ENCODE measurements at regions not wholly inside any gene's neighbourhood (a gene's known extent, or its start where the extent isn't known, plus 50 kb on each side); places are given as distances from the start of the nearest gene placed in this dataset.

GRCh38 chr1:208533746-208534598, 289.8 kb upstream of the PLXNA2 start:
- DNase-seq = no peak
- Mint-ChIP-seq H3K27me3 (ENCODE audit: insufficient read depth, unreplicated experiment) (peaks cover 29% of the 10 kb centered on the region), H3K9me3 (ENCODE audit: unreplicated experiment) (no peaks in the 10 kb centered on the region), H3K4me1 (ENCODE audit: low read depth, unreplicated experiment) (no peaks in the 10 kb centered on the region), H3K4me3 (ENCODE audit: unreplicated experiment) (no peak overlapping the region), H3K27ac (ENCODE audit: unreplicated experiment) (no peak overlapping the region), H3K36me3 (ENCODE audit: insufficient read depth, unreplicated experiment) (no peaks in the 10 kb centered on the region)
- H3K4me3 ChIP-seq (ENCODE audit: low read depth, low read length) = no peak overlapping the region
- no peaks in the 10 kb centered on the region for H3K4me1 ChIP-seq
- peaks cover 2% of the 10 kb centered on the region for H3K27me3 ChIP-seq (replicated peaks; ENCODE audit: control insufficient read depth, insufficient read depth, low read length)
- TF ChIP-seq, protein P1, sequence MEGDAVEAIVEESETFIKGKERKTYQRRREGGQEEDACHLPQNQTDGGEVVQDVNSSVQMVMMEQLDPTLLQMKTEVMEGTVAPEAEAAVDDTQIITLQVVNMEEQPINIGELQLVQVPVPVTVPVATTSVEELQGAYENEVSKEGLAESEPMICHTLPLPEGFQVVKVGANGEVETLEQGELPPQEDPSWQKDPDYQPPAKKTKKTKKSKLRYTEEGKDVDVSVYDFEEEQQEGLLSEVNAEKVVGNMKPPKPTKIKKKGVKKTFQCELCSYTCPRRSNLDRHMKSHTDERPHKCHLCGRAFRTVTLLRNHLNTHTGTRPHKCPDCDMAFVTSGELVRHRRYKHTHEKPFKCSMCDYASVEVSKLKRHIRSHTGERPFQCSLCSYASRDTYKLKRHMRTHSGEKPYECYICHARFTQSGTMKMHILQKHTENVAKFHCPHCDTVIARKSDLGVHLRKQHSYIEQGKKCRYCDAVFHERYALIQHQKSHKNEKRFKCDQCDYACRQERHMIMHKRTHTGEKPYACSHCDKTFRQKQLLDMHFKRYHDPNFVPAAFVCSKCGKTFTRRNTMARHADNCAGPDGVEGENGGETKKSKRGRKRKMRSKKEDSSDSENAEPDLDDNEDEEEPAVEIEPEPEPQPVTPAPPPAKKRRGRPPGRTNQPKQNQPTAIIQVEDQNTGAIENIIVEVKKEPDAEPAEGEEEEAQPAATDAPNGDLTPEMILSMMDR (IDR thresholded peaks at IDR 0.05; ENCODE audit: insufficient read depth in 1 of 2, low read depth in 1 of 2, low read length in 1 of 2, severe bottlenecking in 1 of 2, unreplicated experiment in 1 of 2) = no peak
- CTCF ChIA-PET = no interaction called here
- no TSS peak for BruUV-seq (replicated peaks)
- POLR2A ChIA-PET = no interaction called here
- H3K36me3 ChIP-seq (ENCODE audit: control insufficient read depth, insufficient read depth, low read length) = no peaks in the 10 kb centered on the region
- intact Hi-C loops (cut with micrococcal nuclease; ENCODE audit: unreplicated experiment) = no loop called here
- H3K9me3 ChIP-seq = no peaks in the 10 kb centered on the region

GRCh38 chr1:208534599-208534897, 290.4 kb upstream of the PLXNA2 start:
- ChIA-PET POLR2A (no interaction called here), CTCF (no interaction called here)
- no peaks in the 10 kb centered on the region for H3K4me1 ChIP-seq
- Mint-ChIP-seq H3K4me1 (ENCODE audit: low read depth, unreplicated experiment) (no peaks in the 10 kb centered on the region), H3K4me3 (ENCODE audit: unreplicated experiment) (no peak overlapping the region), H3K36me3 (ENCODE audit: insufficient read depth, unreplicated experiment) (no peaks in the 10 kb centered on the region), H3K27ac (ENCODE audit: unreplicated experiment) (no peak overlapping the region), H3K9me3 (ENCODE audit: unreplicated experiment) (no peaks in the 10 kb centered on the region), H3K27me3 (ENCODE audit: insufficient read depth, unreplicated experiment) (peaks cover 31% of the 10 kb centered on the region)
- DNase-seq = no peak
- intact Hi-C loops (cut with micrococcal nuclease; ENCODE audit: unreplicated experiment) = no loop called here
- H3K27me3 ChIP-seq (replicated peaks; ENCODE audit: control insufficient read depth, insufficient read depth, low read length) = peaks cover 2% of the 10 kb centered on the region
- BruUV-seq (replicated peaks) = no TSS peak
- TF ChIP-seq, protein P1 (IDR thresholded peaks at IDR 0.05; ENCODE audit: insufficient read depth in 1 of 2, low read depth in 1 of 2, low read length in 1 of 2, severe bottlenecking in 1 of 2, unreplicated experiment in 1 of 2) = no peak
- no peaks in the 10 kb centered on the region for H3K36me3 ChIP-seq (ENCODE audit: control insufficient read depth, insufficient read depth, low read length)
- no peaks in the 10 kb centered on the region for H3K9me3 ChIP-seq
- H3K4me3 ChIP-seq (ENCODE audit: low read depth, low read length) = no peak overlapping the region

- Mint-ChIP-seq H3K9me3 (ENCODE audit: unreplicated experiment) (no peaks in the 10 kb centered on the region), H3K36me3 (ENCODE audit: insufficient read depth, unreplicated experiment) (no peaks in the 10 kb centered on the region), H3K27ac (ENCODE audit: unreplicated experiment) (no peak overlapping the region), H3K4me1 (ENCODE audit: low read depth, unreplicated experiment) (no peaks in the 10 kb centered on the region), H3K27me3 (ENCODE audit: insufficient read depth, unreplicated experiment) (peaks cover 29% of the 10 kb centered on the region), H3K4me3 (ENCODE audit: unreplicated experiment) (no peak overlapping the region)
- POLR2A ChIA-PET = no interaction called here
- DNase-seq = no peak
- Histone ChIP-seq H3K4me1 (no peaks in the 10 kb centered on the region), H3K4me3 (ENCODE audit: low read depth, low read length) (no peak overlapping the region), H3K9me3 (no peaks in the 10 kb centered on the region), H3K27me3 (replicated peaks; ENCODE audit: control insufficient read depth, insufficient read depth, low read length) (peaks cover 2% of the 10 kb centered on the region), H3K36me3 (ENCODE audit: control insufficient read depth, insufficient read depth, low read length) (no peaks in the 10 kb centered on the region)
- TF ChIP-seq, protein P1 (IDR thresholded peaks at IDR 0.05; ENCODE audit: insufficient read depth in 1 of 2, low read depth in 1 of 2, low read length in 1 of 2, severe bottlenecking in 1 of 2, unreplicated experiment in 1 of 2) = no peak
- BruUV-seq (replicated peaks) = no TSS peak
- CTCF ChIA-PET = no interaction called here
- intact Hi-C loops (cut with micrococcal nuclease; ENCODE audit: unreplicated experiment) = no loop called here
Measured at GRCh38 chr1:208534979-208535378, 290.8 kb upstream of the PLXNA2 start.

Data from Caco-2 (cell line).